CD1c-positive myeloid dendritic cell (primary cell): ENCODE measurements at regions not wholly inside any gene's neighbourhood (a gene's known extent, or its start where the extent isn't known, plus 50 kb on each side); places are given as distances from the start of the nearest gene placed in this dataset.
"Not testable (repeated sequence)": the region's sequence is repeated elsewhere in the genome, so short reads cannot be mapped to it uniquely, and the experiment has no call there.

Experiments used
- DNase-seq: peaks from one replicate; pipeline ENCODE4 v3.0.0-alpha.2; 2016; ENCODE audit errors: extremely low spot score

GRCh38 chr3:66931291-66931690, 66.8 kb upstream of the KBTBD8 start:
- DNase-seq, result no peak

- DNase-seq, result no peak
These were observed 66.4 kb upstream of the KBTBD8 start for GRCh38 chr3:66931699-66932098.

GRCh38 chr3:66933233-66933632, 64.9 kb upstream of the KBTBD8 start:
- no peak for DNase-seq

- no peak for DNase-seq
These were observed 64.1 kb upstream of the KBTBD8 start for GRCh38 chr3:66934041-66934440.

- DNase-seq, result no peak
These were observed 63.4 kb upstream of the KBTBD8 start for GRCh38 chr3:66934725-66935124.

GRCh38 chr3:66937041-66937440, 61.1 kb upstream of the KBTBD8 start:
- not testable (repeated sequence) for DNase-seq

GRCh38 chr3:66938338-66938963, 59.7 kb upstream of the KBTBD8 start:
- peak; percentile 54 for DNase-seq

- DNase-seq, result no peak
These were observed 50.1 kb upstream of the KBTBD8 start for GRCh38 chr3:66948041-66948440.
